ENCODE measurements at regions not wholly inside any gene's neighbourhood (a gene's known extent, or its start where the extent isn't known, plus 50 kb on each side); places are given as distances from the start of the nearest gene placed in this dataset.

GRCh38 chr5:158155811-158156505 is 297.0 kb upstream of the CLINT1 start:
- no peak for TF ChIP-seq ZNF423 (CRISPR knock-in tag; IDR thresholded peaks at IDR 0.05)
- TF ChIP-seq, protein P1, sequence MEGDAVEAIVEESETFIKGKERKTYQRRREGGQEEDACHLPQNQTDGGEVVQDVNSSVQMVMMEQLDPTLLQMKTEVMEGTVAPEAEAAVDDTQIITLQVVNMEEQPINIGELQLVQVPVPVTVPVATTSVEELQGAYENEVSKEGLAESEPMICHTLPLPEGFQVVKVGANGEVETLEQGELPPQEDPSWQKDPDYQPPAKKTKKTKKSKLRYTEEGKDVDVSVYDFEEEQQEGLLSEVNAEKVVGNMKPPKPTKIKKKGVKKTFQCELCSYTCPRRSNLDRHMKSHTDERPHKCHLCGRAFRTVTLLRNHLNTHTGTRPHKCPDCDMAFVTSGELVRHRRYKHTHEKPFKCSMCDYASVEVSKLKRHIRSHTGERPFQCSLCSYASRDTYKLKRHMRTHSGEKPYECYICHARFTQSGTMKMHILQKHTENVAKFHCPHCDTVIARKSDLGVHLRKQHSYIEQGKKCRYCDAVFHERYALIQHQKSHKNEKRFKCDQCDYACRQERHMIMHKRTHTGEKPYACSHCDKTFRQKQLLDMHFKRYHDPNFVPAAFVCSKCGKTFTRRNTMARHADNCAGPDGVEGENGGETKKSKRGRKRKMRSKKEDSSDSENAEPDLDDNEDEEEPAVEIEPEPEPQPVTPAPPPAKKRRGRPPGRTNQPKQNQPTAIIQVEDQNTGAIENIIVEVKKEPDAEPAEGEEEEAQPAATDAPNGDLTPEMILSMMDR (IDR thresholded peaks at IDR 0.05) = no peak

All from WTC11 (cell line).